EL (cell line): ENCODE measurements at regions not wholly inside any gene's neighbourhood (a gene's known extent, or its start where the extent isn't known, plus 50 kb on each side); places are given as distances from the start of the nearest gene placed in this dataset.

Experiments used
- DNase-seq: peaks from one replicate; pipeline ENCODE4 v3.0.0-alpha.2; 2016

GRCh38 chr4:66658809-66659208, 886.5 kb downstream of the CENPC start:
- DNase-seq, result no peak

- DNase-seq, result no peak
These were observed 889.8 kb downstream of the CENPC start for GRCh38 chr4:66655505-66655904.

GRCh38 chr4:66653937-66654336, 891.4 kb downstream of the CENPC start:
- DNase-seq, result peak; percentile 13

- DNase-seq, result no peak
These were observed 896.1 kb downstream of the CENPC start for GRCh38 chr4:66649236-66649635.

GRCh38 chr4:66647926-66648325, 897.4 kb downstream of the CENPC start:
- no peak for DNase-seq

- DNase-seq, result no peak
These were observed 897.8 kb downstream of the CENPC start for GRCh38 chr4:66647476-66647875.

GRCh38 chr4:66640233-66640990, 904.9 kb downstream of the CENPC start:
- DNase-seq, result no peak

- DNase-seq, result peak; percentile 1
These were observed 905.9 kb downstream of the CENPC start for GRCh38 chr4:66639361-66639760.

GRCh38 chr4:66636349-66636748, 909.0 kb downstream of the CENPC start:
- DNase-seq, result no peak

GRCh38 chr4:66633477-66633876, 911.8 kb downstream of the CENPC start:
- peak; percentile 1 for DNase-seq

- peak; percentile 6 for DNase-seq
These were observed 915.4 kb downstream of the CENPC start for GRCh38 chr4:66629927-66630326.

- no peak for DNase-seq
These were observed 917.2 kb downstream of the CENPC start for GRCh38 chr4:66628146-66628545.

GRCh38 chr4:66625480-66625879, 919.8 kb downstream of the CENPC start:
- DNase-seq, result no peak

GRCh38 chr4:66613591-66613990, 931.7 kb downstream of the CENPC start:
- DNase-seq, result peak; percentile 4

GRCh38 chr4:66609014-66609413, 936.3 kb downstream of the CENPC start:
- no peak for DNase-seq

GRCh38 chr4:66606908-66607307, 936.6 kb upstream of the EPHA5 start:
- no peak for DNase-seq

GRCh38 chr4:66606215-66606614, 935.9 kb upstream of the EPHA5 start:
- DNase-seq, result no peak

GRCh38 chr4:66604192-66604591, 933.9 kb upstream of the EPHA5 start:
- DNase-seq, result no peak

- no peak for DNase-seq
These were observed 932.3 kb upstream of the EPHA5 start for GRCh38 chr4:66602622-66603021.

- no peak for DNase-seq
These were observed 921.7 kb upstream of the EPHA5 start for GRCh38 chr4:66591968-66592367.

GRCh38 chr4:66590488-66591215, 920.4 kb upstream of the EPHA5 start:
- no peak for DNase-seq

GRCh38 chr4:66589183-66589582, 918.9 kb upstream of the EPHA5 start:
- DNase-seq, result no peak

- DNase-seq, result no peak
These were observed 915.5 kb upstream of the EPHA5 start for GRCh38 chr4:66585767-66586166.

GRCh38 chr4:66577922-66578321, 907.6 kb upstream of the EPHA5 start:
- no peak for DNase-seq
